ENCODE measurements at regions not wholly inside any gene's neighbourhood (a gene's known extent, or its start where the extent isn't known, plus 50 kb on each side); places are given as distances from the start of the nearest gene placed in this dataset.

DNA sequence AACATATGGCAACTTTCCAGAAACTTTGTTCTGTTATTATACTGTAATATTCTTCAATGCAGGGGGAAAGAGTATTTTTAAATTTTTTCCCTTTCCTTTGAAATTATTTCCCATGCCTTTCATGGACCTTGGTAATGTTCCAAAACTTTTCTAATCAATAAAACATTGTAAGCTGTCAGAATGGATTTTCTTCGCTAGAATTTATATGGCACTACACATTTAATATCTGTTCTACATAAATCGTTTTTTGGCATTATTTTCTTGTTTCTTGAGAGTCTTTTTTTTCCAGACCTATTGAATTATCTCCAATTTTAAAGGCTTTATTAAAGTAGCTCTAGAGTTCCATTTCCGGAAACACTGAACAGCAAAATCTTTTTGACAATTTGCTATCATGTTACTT lies 249.0 kb downstream of the TMEM167A start:
- TF ChIP-seq, protein P1, sequence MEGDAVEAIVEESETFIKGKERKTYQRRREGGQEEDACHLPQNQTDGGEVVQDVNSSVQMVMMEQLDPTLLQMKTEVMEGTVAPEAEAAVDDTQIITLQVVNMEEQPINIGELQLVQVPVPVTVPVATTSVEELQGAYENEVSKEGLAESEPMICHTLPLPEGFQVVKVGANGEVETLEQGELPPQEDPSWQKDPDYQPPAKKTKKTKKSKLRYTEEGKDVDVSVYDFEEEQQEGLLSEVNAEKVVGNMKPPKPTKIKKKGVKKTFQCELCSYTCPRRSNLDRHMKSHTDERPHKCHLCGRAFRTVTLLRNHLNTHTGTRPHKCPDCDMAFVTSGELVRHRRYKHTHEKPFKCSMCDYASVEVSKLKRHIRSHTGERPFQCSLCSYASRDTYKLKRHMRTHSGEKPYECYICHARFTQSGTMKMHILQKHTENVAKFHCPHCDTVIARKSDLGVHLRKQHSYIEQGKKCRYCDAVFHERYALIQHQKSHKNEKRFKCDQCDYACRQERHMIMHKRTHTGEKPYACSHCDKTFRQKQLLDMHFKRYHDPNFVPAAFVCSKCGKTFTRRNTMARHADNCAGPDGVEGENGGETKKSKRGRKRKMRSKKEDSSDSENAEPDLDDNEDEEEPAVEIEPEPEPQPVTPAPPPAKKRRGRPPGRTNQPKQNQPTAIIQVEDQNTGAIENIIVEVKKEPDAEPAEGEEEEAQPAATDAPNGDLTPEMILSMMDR (IDR thresholded peaks at IDR 0.05; ENCODE audit: insufficient read depth, low read depth, low read length) = no peak
- TF ChIP-seq EZH2 (IDR thresholded peaks at IDR 0.05; ENCODE audit: insufficient read depth, low read length) = no peak
